IMR-90 (cell line): ENCODE measurements at regions not wholly inside any gene's neighbourhood (a gene's known extent, or its start where the extent isn't known, plus 50 kb on each side); places are given as distances from the start of the nearest gene placed in this dataset.

ENCODE experiments used
- ATAC-seq: fragments of 200-7000 bp; cut with Tn5 transposase; 2 replicates; pipeline ENCODE4 v1.9.1; 2020; ENCODE audit warnings: low read depth, mild to moderate bottlenecking, moderate library complexity
- BruUV-seq: library from RNA; stranded (reverse); fragments of 400-500 nt; replicated peaks from 2 replicates; lab custom pipeline; 2021; lab: Mats Ljungman, UMichigan
- CTCF ChIA-PET: fragments of 300-600 bp; formaldehyde crosslinking; extraction: SDS; loops from one replicate; lab custom pipeline; 2021; ENCODE audit warnings: antibody characterized with exemption; lab: Yijun Ruan, JAX
- POLR2A ChIA-PET: fragments of 300-600 bp; sonication (Branson Sonifier 250); formaldehyde crosslinking; loops from one replicate; lab custom pipeline; 2022; ENCODE audit warnings: antibody characterized with exemption; ENCODE audit not compliant: unreplicated experiment; lab: Charles Lee
- DNase-seq: peaks from one replicate; pipeline ENCODE4 v3.0.0; 2013
- H2AFZ ChIP-seq: replicated peaks from 2 replicates; pipeline ENCODE3; 2013; ENCODE audit warnings: low read length, mild to moderate bottlenecking; ENCODE audit not compliant: poor library complexity
- H2AK5ac ChIP-seq: 2 replicates; pipeline ENCODE4 v1.6.1; 2013; ENCODE audit warnings: low read depth, low read length, inconsistent platforms
- H2AK9ac ChIP-seq: replicated peaks from 2 replicates; pipeline ENCODE3; 2013; ENCODE audit warnings: mild to moderate bottlenecking, low read depth, low read length, moderate library complexity; ENCODE audit not compliant: poor library complexity
- H2BK120ac ChIP-seq: 2 replicates; pipeline ENCODE4 v1.6.1; 2013; ENCODE audit warnings: low read depth, low read length, inconsistent platforms
- H2BK15ac ChIP-seq: 3 replicates; pipeline ENCODE4 v1.6.1; 2013; ENCODE audit warnings: low read depth, low read length, inconsistent platforms
- H2BK20ac ChIP-seq: 2 replicates; pipeline ENCODE4 v1.6.1; 2013; ENCODE audit warnings: low read depth, mild to moderate bottlenecking, inconsistent platforms, low read length, moderate library complexity
- H2BK5ac ChIP-seq: 2 replicates; pipeline ENCODE4 v1.6.1; 2013; ENCODE audit warnings: mild to moderate bottlenecking, low read depth, low read length, inconsistent platforms; ENCODE audit not compliant: poor library complexity, severe bottlenecking
- H3K14ac ChIP-seq: replicated peaks from 2 replicates; pipeline ENCODE4 v1.6.1; 2013; ENCODE audit warnings: low read depth, low read length, inconsistent platforms
- H3K18ac ChIP-seq: 2 replicates; pipeline ENCODE4 v1.6.1; 2013; ENCODE audit warnings: low read depth, low read length, control low read depth
- H3K23ac ChIP-seq: 2 replicates; pipeline ENCODE4 v1.6.1; 2013; ENCODE audit warnings: low read depth, low read length, inconsistent platforms
- H3K27ac ChIP-seq: 2 replicates; pipeline ENCODE4 v1.5.1; 2013; ENCODE audit warnings: mild to moderate bottlenecking, control low read depth, low read length; ENCODE audit not compliant: insufficient read depth
- H3K27me3 ChIP-seq: 2 replicates; pipeline ENCODE4 v1.6.1; 2013; ENCODE audit warnings: low read length; ENCODE audit not compliant: control insufficient read depth, insufficient read depth
- H3K36me3 ChIP-seq: 2 replicates; pipeline ENCODE4 v1.6.1; 2013; ENCODE audit warnings: low read length, mixed read lengths; ENCODE audit not compliant: control insufficient read depth, insufficient read depth
- H3K4ac ChIP-seq: 2 replicates; pipeline ENCODE4 v1.6.1; 2013; ENCODE audit warnings: low read depth, low read length, inconsistent platforms
- H3K4me1 ChIP-seq: 2 replicates; pipeline ENCODE4 v1.6.1; 2013; ENCODE audit warnings: low read length, mixed read lengths; ENCODE audit not compliant: control insufficient read depth, insufficient read depth
- H3K4me2 ChIP-seq: 2 replicates; pipeline ENCODE4 v1.6.1; 2013; ENCODE audit warnings: low read depth, mild to moderate bottlenecking, control low read depth, low read length, moderate library complexity
- H3K4me3 ChIP-seq: 2 replicates; pipeline ENCODE4 v1.5.1; 2013; ENCODE audit warnings: low read depth, mild to moderate bottlenecking, control low read depth, low read length, moderate library complexity; ENCODE audit not compliant: insufficient read depth
- H3K56ac ChIP-seq: 2 replicates; pipeline ENCODE4 v1.6.1; 2013; ENCODE audit warnings: low read length, inconsistent platforms; ENCODE audit not compliant: insufficient read depth; ENCODE audit errors: extremely low read depth
- H3K79me1 ChIP-seq, 2 experiments: 2 replicates each; pipeline ENCODE4 v1.6.1; 2013; ENCODE audit warnings: low read length in 2 of 2, inconsistent platforms in 1 of 2, low read depth in 1 of 2
- H3K9ac ChIP-seq: 2 replicates; pipeline ENCODE4 v1.6.1; 2013; ENCODE audit warnings: low read depth, low read length, control low read depth
- H3K9me1 ChIP-seq: 2 replicates; pipeline ENCODE4 v1.6.1; 2013; ENCODE audit warnings: low read length, inconsistent platforms; ENCODE audit not compliant: insufficient read depth
- H3K9me3 ChIP-seq: 2 replicates; pipeline ENCODE4 v1.6.1; 2013; ENCODE audit warnings: low read length; ENCODE audit not compliant: control insufficient read depth, insufficient read depth
- H4K20me1 ChIP-seq: 2 replicates; pipeline ENCODE4 v1.6.1; 2013; ENCODE audit warnings: low read length, inconsistent platforms; ENCODE audit not compliant: insufficient read depth
- H4K5ac ChIP-seq: 2 replicates; pipeline ENCODE4 v1.6.1; 2013; ENCODE audit warnings: mild to moderate bottlenecking, low read depth, low read length, control low read depth
- H4K8ac ChIP-seq, 2 experiments: 2 replicates each; pipeline ENCODE4 v1.6.1; 2013; ENCODE audit warnings: low read depth in 2 of 2, low read length in 2 of 2, control low read depth in 1 of 2, inconsistent platforms in 1 of 2
- H4K91ac ChIP-seq: 2 replicates; pipeline ENCODE4 v1.6.1; 2013; ENCODE audit warnings: low read depth, low read length, inconsistent platforms; ENCODE audit not compliant: insufficient read depth
- CEBPB ChIP-seq: IDR thresholded peaks from 2 replicates; pipeline ENCODE4 v1.6.1; 2012; ENCODE audit warnings: low read depth, low read length, improper control_type of control experiment
- MAZ ChIP-seq: IDR thresholded peaks from 2 replicates; pipeline ENCODE4 v1.6.1; 2012; ENCODE audit warnings: low read depth, mild to moderate bottlenecking, low read length, improper control_type of control experiment, moderate library complexity, borderline replicate concordance
- POLR2A ChIP-seq: IDR thresholded peaks from 2 replicates; pipeline ENCODE4 v1.6.1; 2012; ENCODE audit warnings: mild to moderate bottlenecking, low read depth, low read length
- WGBS, 2 experiments: methylation state at CpG; one replicate each; pipeline versions ENCODE4 v1.1.5 to v1.1.7; 2013; ENCODE audit warnings: missing lambda C conversion rate in 2 of 2; ENCODE audit not compliant: insufficient read length in 1 of 2; ENCODE audit errors: extremely low coverage in 2 of 2; 5-methylcytosine and 5-hydroxymethylcytosine counted together
- dilution Hi-C: fragments of 300-500 bp; cut with HindIII; formaldehyde crosslinking; loops from one replicate; pipeline ENCODE4 v1.14.3; 2018; ENCODE audit warnings: low sequenced_read_pairs; ENCODE audit not compliant: unreplicated experiment
- in situ Hi-C: fragments of 300-500 bp; cut with MboI; formaldehyde crosslinking; loops from 3 replicates; pipeline ENCODE4 v1.14.3; 2019; ENCODE audit warnings: low sequenced_read_pairs, inconsistent platforms, mixed read lengths
- intact Hi-C: fragments of 100-400 bp; cut with micrococcal nuclease; formaldehyde crosslinking; loops from 2 replicates; pipeline ENCODE4 v1.10.0; 2022

GRCh38 chr6:47156196-47156595 lies 114.1 kb upstream of the ADGRF1 start:
- H3K79me1 ChIP-seq: no peaks in the 10 kb centered on the region
- no peak overlapping the region for H3K18ac ChIP-seq
- no peak overlapping the region for H2AK9ac ChIP-seq
- DNase-seq (no peak), ATAC-seq (no peak)
- no peak overlapping the region for H3K4me2 ChIP-seq
- H3K9me3 ChIP-seq: no peaks in the 10 kb centered on the region
- dilution Hi-C loops: no loop called here
- no peak overlapping the region for H3K9ac ChIP-seq
- H2BK5ac ChIP-seq: no peak overlapping the region
- H2BK20ac ChIP-seq: no peak overlapping the region
- WGBS, 2 experiments: 100% methylated on average over 2 of the region's 4 CpGs; no CpG with 5 or more reads in 1 of the 2 experiments
- ChIA-PET POLR2A (no interaction called here), CTCF (interaction anchor here (1.0 kb wide), 1 partner anchor 12 kb away, joined by 3 read pairs; no protein-coding TSS in a partner anchor)
- no TSS peak for BruUV-seq
- in situ Hi-C loops: no loop called here
- H3K14ac ChIP-seq: no peak overlapping the region
- H3K56ac ChIP-seq: no peak overlapping the region
- intact Hi-C loops: no loop called here
- TF ChIP-seq POLR2A: no peak
- no peak for TF ChIP-seq CEBPB
- no peak for TF ChIP-seq MAZ
- H4K5ac ChIP-seq: no peak overlapping the region
- no peak overlapping the region for H2BK15ac ChIP-seq
- H2AFZ ChIP-seq: no peak overlapping the region
- peaks cover 12% of the 10 kb centered on the region for H3K4me1 ChIP-seq
- no peak overlapping the region for H3K4me3 ChIP-seq
- H3K27me3 ChIP-seq: no peaks in the 10 kb centered on the region
- H3K9me1 ChIP-seq: peaks cover 12% of the 10 kb centered on the region
- H4K8ac ChIP-seq: peak overlapping the region in 1 of 2 experiments; percentile 5; a peak in 1 of 4 replicates
- no peak overlapping the region for H3K23ac ChIP-seq
- no peak overlapping the region for H3K27ac ChIP-seq
- no peaks in the 10 kb centered on the region for H3K36me3 ChIP-seq
- H2BK120ac ChIP-seq: peak overlapping the region; percentile 11; the same call in 1 of the 2 replicates
- H2AK5ac ChIP-seq: no peak overlapping the region; the same call in 1 of the 2 replicates
- H4K91ac ChIP-seq: no peak overlapping the region
- no peak overlapping the region for H3K4ac ChIP-seq
- no peaks in the 10 kb centered on the region for H4K20me1 ChIP-seq
